ENCODE measurements at regions not wholly inside any gene's neighbourhood (a gene's known extent, or its start where the extent isn't known, plus 50 kb on each side); places are given as distances from the start of the nearest gene placed in this dataset.

GRCh38 chr13:22161871-22162270, 491.0 kb downstream of the FGF9 start:
- intact Hi-C loops (cut with micrococcal nuclease) (no loop called here), in situ Hi-C loops (cut with MboI) (no loop called here)
- POLR2A ChIA-PET, result no interaction called here
- Histone ChIP-seq H3K4me3 (no peak overlapping the region), H3K4me2 (ENCODE audit: insufficient read depth, low read length) (no peak overlapping the region), H3K27ac (ENCODE audit: extremely low read depth, low read depth, low read length) (no peak overlapping the region), H3K9me1 (ENCODE audit: control insufficient read depth, insufficient read depth, low read length) (no peaks in the 10 kb centered on the region), H3K36me3 (ENCODE audit: control insufficient read depth, insufficient read depth, low read length) (no peaks in the 10 kb centered on the region), H3K4me1 (replicated peaks in 1 of 2; ENCODE audit: control insufficient read depth in 2 of 2, insufficient read depth in 2 of 2, low read length in 2 of 2) (no peaks in the 10 kb centered on the region), H2AFZ (ENCODE audit: low read depth, low read length) (no peak overlapping the region), H3K79me2 (ENCODE audit: control insufficient read depth, insufficient read depth, low read length) (no peaks in the 10 kb centered on the region), H3K9ac (ENCODE audit: insufficient read depth in 1 of 2, low read depth in 2 of 2, low read length in 2 of 2) (no peak overlapping the region), H3K27me3 (ENCODE audit: control insufficient read depth in 2 of 2, insufficient read depth in 2 of 2, low read length in 2 of 2) (no peaks in the 10 kb centered on the region), H4K20me1 (replicated peaks; ENCODE audit: control insufficient read depth, insufficient read depth, low read length) (no peaks in the 10 kb centered on the region), H3K9me3 (replicated peaks; ENCODE audit: control insufficient read depth, insufficient read depth, low read depth, low read length) (no peaks in the 10 kb centered on the region)
- DNase-seq (ENCODE audit: extremely low read depth in 1 of 4, low spot score in 3 of 4), result no peak
- no peak for FAIRE-seq
- CTCF ChIA-PET (ENCODE audit: low intra/inter-chr PET ratio), result no interaction called here
- 0% methylated on average over 3 of the region's 3 CpGs for WGBS (ENCODE audit: insufficient coverage, low coverage, missing lambda C conversion rate)
- no peak for TF ChIP-seq KLF1 (tag; IDR thresholded peaks at IDR 0.05)
- ATAC-seq, result no peak
- no TSS peak for BruUV-seq (replicated peaks)

GRCh38 chr13:22162889-22163288, 492.0 kb downstream of the FGF9 start:
- H3K79me2 ChIP-seq (ENCODE audit: control insufficient read depth, insufficient read depth, low read length), result no peaks in the 10 kb centered on the region
- no peaks in the 10 kb centered on the region for H3K27me3 ChIP-seq (ENCODE audit: control insufficient read depth in 2 of 2, insufficient read depth in 2 of 2, low read length in 2 of 2)
- no peaks in the 10 kb centered on the region for H4K20me1 ChIP-seq (replicated peaks; ENCODE audit: control insufficient read depth, insufficient read depth, low read length)
- DNase-seq (ENCODE audit: extremely low read depth in 1 of 4, low spot score in 3 of 4), result no peak
- BruUV-seq (replicated peaks), result no TSS peak
- WGBS (ENCODE audit: insufficient coverage, low coverage, missing lambda C conversion rate), result 29% methylated on average over 1 of the region's 1 CpG
- H2AFZ ChIP-seq (ENCODE audit: low read depth, low read length), result no peak overlapping the region
- H3K4me2 ChIP-seq (ENCODE audit: insufficient read depth, low read length), result no peak overlapping the region
- ATAC-seq, result no peak
- H3K4me1 ChIP-seq (replicated peaks in 1 of 2; ENCODE audit: control insufficient read depth in 2 of 2, insufficient read depth in 2 of 2, low read length in 2 of 2), result no peaks in the 10 kb centered on the region
- ChIA-PET POLR2A (no interaction called here), CTCF (ENCODE audit: low intra/inter-chr PET ratio) (no interaction called here)
- H3K27ac ChIP-seq (ENCODE audit: extremely low read depth, low read depth, low read length), result no peak overlapping the region
- intact Hi-C loops (cut with micrococcal nuclease) (no loop called here), in situ Hi-C loops (cut with MboI) (no loop called here)
- H3K4me3 ChIP-seq, result no peak overlapping the region
- H3K9me3 ChIP-seq (replicated peaks; ENCODE audit: control insufficient read depth, insufficient read depth, low read depth, low read length), result no peaks in the 10 kb centered on the region
- no peak overlapping the region for H3K9ac ChIP-seq (ENCODE audit: insufficient read depth in 1 of 2, low read depth in 2 of 2, low read length in 2 of 2)
- no peak for FAIRE-seq
- no peaks in the 10 kb centered on the region for H3K9me1 ChIP-seq (ENCODE audit: control insufficient read depth, insufficient read depth, low read length)
- no peaks in the 10 kb centered on the region for H3K36me3 ChIP-seq (ENCODE audit: control insufficient read depth, insufficient read depth, low read length)
- TF ChIP-seq CREBBP (IDR thresholded peaks at IDR 0.05; ENCODE audit: low read depth, low read length) (no peak), ZNF785 (CRISPR knock-in tag; IDR thresholded peaks at IDR 0.05) (no peak), E2F1 (CRISPR knock-in tag; IDR thresholded peaks at IDR 0.05) (no peak), CREM (IDR thresholded peaks at IDR 0.05; ENCODE audit: low read depth) (no peak), NFXL1 (CRISPR knock-in tag; IDR thresholded peaks at IDR 0.05) (no peak), CEBPG (CRISPR knock-in tag; IDR thresholded peaks at IDR 0.05) (no peak), CEBPG (tag; conservative IDR thresholded peaks at IDR 0.05 in 1 of 2, IDR thresholded peaks at IDR 0.05 in 1 of 2) (peak; percentile 24 to 83; a peak in 3 of 4 replicates), MAFK (IDR thresholded peaks at IDR 0.05; ENCODE audit: low read length) (0 out of 2 replicates have a peak, but pooled peaks have one; percentile 23), MAZ (CRISPR knock-in tag; conservative IDR thresholded peaks at IDR 0.05 in 1 of 2, IDR thresholded peaks at IDR 0.05 in 1 of 2) (no peak), KLF10 (CRISPR knock-in tag; IDR thresholded peaks at IDR 0.05) (no peak), ZNF584 (CRISPR knock-in tag; IDR thresholded peaks at IDR 0.05; ENCODE audit: low read depth) (no peak), MYC (IDR thresholded peaks at IDR 0.05; ENCODE audit: low read depth, low read length) (no peak), MYC (CRISPR knock-in tag; IDR thresholded peaks at IDR 0.05; ENCODE audit: borderline replicate concordance, low read depth) (no peak), ZNF316 (IDR thresholded peaks at IDR 0.05) (peak; percentile 70), NR2C1 (IDR thresholded peaks at IDR 0.05) (no peak), NR2C1 (tag; IDR thresholded peaks at IDR 0.05) (no peak)
- TF ChIP-seq, protein P1, sequence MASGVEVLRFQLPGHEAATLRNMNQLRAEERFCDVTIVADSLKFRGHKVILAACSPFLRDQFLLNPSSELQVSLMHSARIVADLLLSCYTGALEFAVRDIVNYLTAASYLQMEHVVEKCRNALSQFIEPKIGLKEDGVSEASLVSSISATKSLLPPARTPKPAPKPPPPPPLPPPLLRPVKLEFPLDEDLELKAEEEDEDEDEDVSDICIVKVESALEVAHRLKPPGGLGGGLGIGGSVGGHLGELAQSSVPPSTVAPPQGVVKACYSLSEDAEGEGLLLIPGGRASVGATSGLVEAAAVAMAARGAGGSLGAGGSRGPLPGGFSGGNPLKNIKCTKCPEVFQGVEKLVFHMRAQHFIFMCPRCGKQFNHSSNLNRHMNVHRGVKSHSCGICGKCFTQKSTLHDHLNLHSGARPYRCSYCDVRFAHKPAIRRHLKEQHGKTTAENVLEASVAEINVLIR (CRISPR knock-in tag; IDR thresholded peaks at IDR 0.05), result no peak
